ENCODE measurements at regions not wholly inside any gene's neighbourhood (a gene's known extent, or its start where the extent isn't known, plus 50 kb on each side); places are given as distances from the start of the nearest gene placed in this dataset.

- Mint-ChIP-seq H3K36me3 (no peaks in the 10 kb centered on the region), H3K4me1 (no peaks in the 10 kb centered on the region), H3K9me3 (peaks cover 0 to 2% (median 0%) of the 10 kb centered on the region in 7 donors), H3K27ac (no peak overlapping the region), H3K4me3 (no peak overlapping the region), H3K27me3 (ENCODE audit: low read depth in 3 of 3) (peaks cover 0 to 3% (median 1%) of the 10 kb centered on the region in 3 donors)
- Histone ChIP-seq H3K4me1 (ENCODE audit: control insufficient read depth in 1 of 2, insufficient read depth in 2 of 2, low read length in 2 of 2) (no peaks in the 10 kb centered on the region), H3K79me2 (ENCODE audit: insufficient read depth, low read length) (no peaks in the 10 kb centered on the region), H4K20me1 (ENCODE audit: insufficient read depth, low read length) (no peaks in the 10 kb centered on the region), H3K9ac (ENCODE audit: insufficient read depth, low read length, poor library complexity, severe bottlenecking) (no peak overlapping the region), H3K27me3 (ENCODE audit: control insufficient read depth in 2 of 2, insufficient read depth in 2 of 2, low read length in 2 of 2) (no peaks in the 10 kb centered on the region), H3K4me2 (replicated peaks; ENCODE audit: extremely low read depth, low read length, poor library complexity, severe bottlenecking) (no peak overlapping the region), H3K4me3 (replicated peaks in 1 of 3; ENCODE audit: low read depth in 2 of 3, low read length in 3 of 3) (no peak overlapping the region), H3K36me3 (replicated peaks in 1 of 2; ENCODE audit: control insufficient read depth in 1 of 2, insufficient read depth in 2 of 2, low read length in 2 of 2) (no peaks in the 10 kb centered on the region), H2AFZ (ENCODE audit: insufficient read depth, low read depth, low read length, poor library complexity, severe bottlenecking) (no peak overlapping the region), H3K27ac (ENCODE audit: low read depth in 1 of 2, low read length in 2 of 2) (no peak overlapping the region), H3K9me3 (replicated peaks in 1 of 2; ENCODE audit: control insufficient read depth in 1 of 2, insufficient read depth in 1 of 2, low read length in 2 of 2) (no peaks in the 10 kb centered on the region)
- 94% methylated on average over 2 of the region's 5 CpGs for WGBS (ENCODE audit: insufficient coverage)
- DNase-seq: no peak
- no peak for TF ChIP-seq CTCF (IDR thresholded peaks at IDR 0.05)
- intact Hi-C loops (cut with micrococcal nuclease): no loop called here
Observed at GRCh38 chr1:60747353-60747752, 335.0 kb upstream of the NFIA start.

- DNase-seq: no peak
- Histone ChIP-seq H3K27me3 (ENCODE audit: control insufficient read depth in 2 of 2, insufficient read depth in 2 of 2, low read length in 2 of 2) (no peaks in the 10 kb centered on the region), H2AFZ (ENCODE audit: insufficient read depth, low read depth, low read length, poor library complexity, severe bottlenecking) (no peak overlapping the region), H3K79me2 (ENCODE audit: insufficient read depth, low read length) (no peaks in the 10 kb centered on the region), H3K4me3 (replicated peaks in 1 of 3; ENCODE audit: low read depth in 2 of 3, low read length in 3 of 3) (no peak overlapping the region), H3K27ac (ENCODE audit: low read depth in 1 of 2, low read length in 2 of 2) (no peak overlapping the region), H3K4me1 (ENCODE audit: control insufficient read depth in 1 of 2, insufficient read depth in 2 of 2, low read length in 2 of 2) (no peaks in the 10 kb centered on the region), H3K4me2 (replicated peaks; ENCODE audit: extremely low read depth, low read length, poor library complexity, severe bottlenecking) (no peak overlapping the region), H3K9me3 (replicated peaks in 1 of 2; ENCODE audit: control insufficient read depth in 1 of 2, insufficient read depth in 1 of 2, low read length in 2 of 2) (no peaks in the 10 kb centered on the region), H3K9ac (ENCODE audit: insufficient read depth, low read length, poor library complexity, severe bottlenecking) (no peak overlapping the region), H4K20me1 (ENCODE audit: insufficient read depth, low read length) (no peaks in the 10 kb centered on the region), H3K36me3 (replicated peaks in 1 of 2; ENCODE audit: control insufficient read depth in 1 of 2, insufficient read depth in 2 of 2, low read length in 2 of 2) (no peaks in the 10 kb centered on the region)
- Mint-ChIP-seq H3K27ac (no peak overlapping the region), H3K36me3 (no peaks in the 10 kb centered on the region), H3K4me3 (no peak overlapping the region), H3K4me1 (no peaks in the 10 kb centered on the region), H3K9me3 (peaks cover 0 to 3% (median 0%) of the 10 kb centered on the region in 7 donors), H3K27me3 (ENCODE audit: low read depth in 3 of 3) (peaks cover 0 to 3% (median 1%) of the 10 kb centered on the region in 3 donors)
- WGBS (ENCODE audit: insufficient coverage): 92% methylated on average over 10 of the region's 13 CpGs
- no peak for TF ChIP-seq CTCF (IDR thresholded peaks at IDR 0.05)
- intact Hi-C loops (cut with micrococcal nuclease): no loop called here
Observed at GRCh38 chr1:60746278-60746791, 336.0 kb upstream of the NFIA start.
